ENCODE measurements at regions not wholly inside any gene's neighbourhood (a gene's known extent, or its start where the extent isn't known, plus 50 kb on each side); places are given as distances from the start of the nearest gene placed in this dataset.

DNA sequence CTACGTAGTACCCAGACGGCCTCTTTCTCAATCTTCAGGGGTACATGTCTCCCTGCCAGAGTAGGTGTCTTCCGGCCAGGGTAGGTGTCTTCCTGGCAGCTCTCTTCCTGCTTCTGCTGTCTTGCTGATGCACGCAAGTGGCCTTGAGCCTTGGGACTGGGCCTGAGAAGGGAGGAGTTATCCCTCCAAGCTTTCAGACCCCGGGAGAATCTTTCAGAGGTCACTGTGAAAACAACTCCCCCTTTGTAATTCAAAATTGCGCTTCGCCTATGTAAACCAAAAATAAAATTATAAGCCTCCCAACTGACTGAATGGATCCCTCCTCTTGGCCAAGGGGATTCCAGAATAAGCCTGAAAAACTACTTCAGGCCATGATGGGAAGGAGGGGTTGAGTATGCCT, 87.3 kb upstream of the NUDT4 start:
- no peaks in the 10 kb centered on the region for H3K36me3 Mint-ChIP-seq (ENCODE audit: low read depth)
- POLR2A ChIA-PET, result no interaction called here
- DNase-seq, result no peak
- no peaks in the 10 kb centered on the region for H3K9me3 Mint-ChIP-seq
- no peaks in the 10 kb centered on the region for H3K4me1 Mint-ChIP-seq
- CTCF ChIA-PET, result no interaction called here
- no peaks in the 10 kb centered on the region for H3K27me3 Mint-ChIP-seq
- H3K27ac Mint-ChIP-seq, result no peak overlapping the region
- no peak overlapping the region for H3K4me3 Mint-ChIP-seq

DNA sequence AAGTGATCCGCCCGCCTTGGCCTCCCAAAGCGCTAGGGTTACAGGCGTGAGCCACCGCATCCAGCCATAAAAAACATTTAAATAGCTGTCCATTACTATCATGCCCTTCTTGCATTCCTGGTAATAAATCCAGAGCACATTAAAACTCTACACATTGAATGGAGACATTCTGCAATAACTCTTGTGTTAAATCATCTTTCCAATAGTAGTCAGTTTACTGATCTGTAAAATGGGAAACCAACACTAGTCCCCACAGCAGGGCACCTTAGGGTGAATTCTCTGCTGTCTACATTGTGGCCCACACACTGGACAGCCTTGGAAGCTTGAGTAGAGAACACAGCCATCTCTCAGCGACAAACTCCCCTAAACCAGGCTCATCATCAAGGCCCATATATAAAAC, 85.5 kb upstream of the NUDT4 start:
- Mint-ChIP-seq H3K27ac (no peak overlapping the region), H3K9me3 (no peaks in the 10 kb centered on the region), H3K4me3 (no peak overlapping the region), H3K27me3 (no peaks in the 10 kb centered on the region), H3K36me3 (ENCODE audit: low read depth) (no peaks in the 10 kb centered on the region), H3K4me1 (peaks cover 4% of the 10 kb centered on the region)
- ChIA-PET CTCF (no interaction called here), POLR2A (interaction anchor here (0.6 kb wide), 1 partner anchor 57 kb away, joined by 3 read pairs; no protein-coding TSS in a partner anchor)
- DNase-seq, result no peak

DNA sequence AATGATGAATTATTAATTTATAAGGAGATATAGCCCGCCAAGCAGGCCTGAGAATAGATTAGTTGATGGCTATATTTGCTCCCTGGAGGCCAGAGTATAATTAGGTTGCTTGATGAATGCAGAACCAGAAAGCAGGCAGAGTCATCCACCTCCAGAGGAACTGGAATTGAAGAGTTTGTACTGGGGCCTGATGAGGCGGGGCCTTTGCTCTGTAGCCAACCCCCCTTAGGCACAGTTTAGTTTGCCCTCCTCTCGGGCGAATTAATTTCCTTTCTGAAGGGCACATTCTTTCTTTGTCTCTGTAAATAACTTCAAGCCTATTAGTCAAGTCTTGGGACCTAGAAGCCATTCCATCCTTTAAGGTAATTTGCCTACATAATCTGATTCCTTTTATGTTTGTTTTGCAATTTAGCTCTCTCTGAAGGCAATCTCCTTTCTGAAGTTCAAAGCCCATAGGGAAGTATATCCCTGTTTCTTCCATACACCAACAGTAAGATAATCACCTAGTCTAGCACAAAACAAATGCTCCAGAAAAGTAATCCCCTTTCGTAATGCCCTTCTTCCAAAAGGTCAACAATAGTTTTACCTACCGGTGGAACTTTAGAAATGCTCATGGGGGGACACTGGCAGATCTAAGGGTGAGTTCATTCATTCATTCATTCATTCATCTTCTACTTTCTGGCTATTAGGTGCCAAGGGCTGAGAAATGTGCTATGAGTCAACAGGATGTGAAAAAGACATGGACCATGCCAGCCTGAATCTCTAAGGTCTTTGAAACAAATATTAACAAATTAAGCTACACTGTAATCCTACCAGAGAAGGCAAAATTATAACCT, 84.8 kb upstream of the NUDT4 start:
- DNase-seq, result no peak
- Mint-ChIP-seq H3K9me3 (no peaks in the 10 kb centered on the region), H3K4me1 (peaks cover 4% of the 10 kb centered on the region), H3K36me3 (ENCODE audit: low read depth) (no peaks in the 10 kb centered on the region), H3K4me3 (no peak overlapping the region), H3K27ac (no peak overlapping the region), H3K27me3 (no peaks in the 10 kb centered on the region)
- CTCF ChIA-PET, result no interaction called here
- POLR2A ChIA-PET, result interaction anchor here (0.6 kb wide), 1 partner anchor 56 kb away, joined by 3 read pairs; no protein-coding TSS in a partner anchor

DNA sequence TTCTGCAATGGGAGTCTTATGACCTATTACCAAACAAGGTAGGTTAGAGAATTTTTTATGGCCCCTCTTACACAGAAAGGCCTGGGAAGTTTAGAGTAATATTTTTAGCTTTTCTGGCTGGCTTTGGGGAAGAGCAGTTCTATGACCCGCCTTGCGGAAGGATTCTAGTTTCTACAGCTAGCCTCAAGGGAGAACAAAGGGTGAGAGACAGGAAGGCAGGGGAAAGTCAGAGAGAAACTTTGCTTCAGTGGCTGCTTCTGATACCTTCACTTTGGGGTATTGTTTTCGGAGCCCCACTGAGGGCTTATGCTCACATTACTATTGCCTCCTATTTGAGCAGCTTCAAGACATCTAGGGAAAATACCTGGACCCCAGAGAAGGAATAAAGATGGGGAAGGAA, 80.7 kb upstream of the NUDT4 start:
- Mint-ChIP-seq H3K9me3 (no peaks in the 10 kb centered on the region), H3K27me3 (no peaks in the 10 kb centered on the region), H3K27ac (no peak overlapping the region), H3K4me3 (no peak overlapping the region), H3K36me3 (ENCODE audit: low read depth) (no peaks in the 10 kb centered on the region), H3K4me1 (peaks cover 4% of the 10 kb centered on the region)
- ChIA-PET POLR2A (no interaction called here), CTCF (interaction anchor here (0.6 to 1.1 kb wide), 3 partner anchors 20 to 311 kb away, joined by 3 to 5 read pairs (median 3); no protein-coding TSS in a partner anchor)
- no peak for DNase-seq

DNA sequence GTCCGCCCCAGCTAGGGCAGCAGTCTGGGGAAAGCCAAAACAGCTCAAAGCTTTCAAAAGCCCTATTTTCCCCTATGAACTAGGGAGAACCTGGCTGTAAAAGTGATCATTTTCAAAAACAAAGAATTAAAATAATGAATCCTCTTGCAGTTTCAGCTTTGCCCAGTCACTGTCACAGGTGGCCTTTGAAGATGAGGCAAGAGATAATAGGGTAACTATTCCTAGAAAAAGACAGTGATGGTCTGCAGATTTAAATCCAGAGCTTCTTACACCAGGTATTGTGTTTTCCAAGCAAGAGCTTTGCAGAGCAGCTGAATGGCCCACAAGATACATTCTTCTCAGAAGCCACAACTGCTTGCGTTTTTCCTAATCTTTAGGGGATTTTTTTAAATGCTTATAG, 80.2 kb upstream of the NUDT4 start:
- Mint-ChIP-seq H3K9me3 (no peaks in the 10 kb centered on the region), H3K4me1 (peaks cover 4% of the 10 kb centered on the region), H3K27me3 (no peaks in the 10 kb centered on the region), H3K27ac (no peak overlapping the region), H3K36me3 (ENCODE audit: low read depth) (no peaks in the 10 kb centered on the region), H3K4me3 (no peak overlapping the region)
- POLR2A ChIA-PET, result no interaction called here
- CTCF ChIA-PET, result interaction anchor here (0.6 to 1.1 kb wide), 2 partner anchors 20 to 312 kb away, joined by 3 to 5 read pairs; no protein-coding TSS in a partner anchor
- no peak for DNase-seq

DNA sequence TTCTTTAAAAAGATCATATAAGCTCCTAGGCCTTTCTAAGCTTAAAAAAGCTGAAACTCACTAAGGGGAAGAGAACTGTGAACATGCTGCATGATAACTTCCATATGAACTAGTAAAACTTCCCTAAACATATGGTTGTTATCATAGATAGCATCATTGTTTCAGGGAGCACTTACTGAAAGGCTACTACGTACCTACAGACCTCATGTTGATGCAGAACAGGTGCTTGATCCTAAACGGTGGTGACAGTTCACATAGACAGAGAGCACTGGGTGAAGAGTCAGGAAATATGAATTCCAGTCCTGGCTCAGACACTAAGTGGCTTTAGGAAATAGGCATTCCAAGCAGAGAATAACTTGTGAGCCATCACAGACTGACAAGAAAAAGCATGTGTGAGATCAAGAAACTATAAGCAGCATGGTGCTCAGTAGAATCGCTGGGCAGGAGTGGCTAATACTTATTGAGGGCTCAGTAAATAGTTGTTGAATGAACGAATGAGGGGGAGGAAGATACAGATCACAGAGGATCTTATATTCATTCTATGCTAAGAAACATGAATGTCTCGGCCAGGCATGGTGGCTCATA, 78.4 kb upstream of the NUDT4 start:
- no peak overlapping the region for H3K27ac Mint-ChIP-seq
- peaks cover 7% of the 10 kb centered on the region for H3K4me1 Mint-ChIP-seq
- DNase-seq, result no peak
- POLR2A ChIA-PET, result no interaction called here
- no peaks in the 10 kb centered on the region for H3K27me3 Mint-ChIP-seq
- CTCF ChIA-PET, result no interaction called here
- no peaks in the 10 kb centered on the region for H3K9me3 Mint-ChIP-seq
- H3K36me3 Mint-ChIP-seq (ENCODE audit: low read depth), result no peaks in the 10 kb centered on the region
- no peak overlapping the region for H3K4me3 Mint-ChIP-seq

DNA sequence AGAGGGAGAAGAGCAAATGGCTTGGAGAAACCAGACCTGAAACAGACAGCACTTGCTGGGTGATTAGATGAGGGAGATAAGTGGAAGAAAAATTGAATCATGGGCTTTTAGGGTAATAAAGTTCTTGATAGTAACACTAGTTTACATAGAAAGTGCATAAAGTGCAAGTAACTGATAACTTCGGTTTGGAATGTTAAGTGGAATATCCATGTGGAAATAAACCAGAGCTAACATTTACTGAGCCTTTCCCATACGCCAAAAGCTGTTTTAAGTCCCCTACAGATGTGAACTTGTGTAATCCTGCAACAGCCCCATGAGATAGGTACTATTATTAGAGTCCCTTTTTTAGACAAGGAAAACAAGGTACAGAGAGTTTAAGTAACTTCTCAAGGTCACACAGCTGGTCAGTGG, 77.1 kb upstream of the NUDT4 start:
- peaks cover 3% of the 10 kb centered on the region for H3K27me3 Mint-ChIP-seq
- H3K4me1 Mint-ChIP-seq, result peaks cover 7% of the 10 kb centered on the region
- no peak overlapping the region for H3K4me3 Mint-ChIP-seq
- ChIA-PET CTCF (interaction anchor here (0.5 kb wide), 1 partner anchor 370 kb away, joined by 3 read pairs; no protein-coding TSS in a partner anchor), POLR2A (no interaction called here)
- no peak overlapping the region for H3K27ac Mint-ChIP-seq
- no peaks in the 10 kb centered on the region for H3K36me3 Mint-ChIP-seq (ENCODE audit: low read depth)
- no peaks in the 10 kb centered on the region for H3K9me3 Mint-ChIP-seq
- DNase-seq, result no peak

DNA sequence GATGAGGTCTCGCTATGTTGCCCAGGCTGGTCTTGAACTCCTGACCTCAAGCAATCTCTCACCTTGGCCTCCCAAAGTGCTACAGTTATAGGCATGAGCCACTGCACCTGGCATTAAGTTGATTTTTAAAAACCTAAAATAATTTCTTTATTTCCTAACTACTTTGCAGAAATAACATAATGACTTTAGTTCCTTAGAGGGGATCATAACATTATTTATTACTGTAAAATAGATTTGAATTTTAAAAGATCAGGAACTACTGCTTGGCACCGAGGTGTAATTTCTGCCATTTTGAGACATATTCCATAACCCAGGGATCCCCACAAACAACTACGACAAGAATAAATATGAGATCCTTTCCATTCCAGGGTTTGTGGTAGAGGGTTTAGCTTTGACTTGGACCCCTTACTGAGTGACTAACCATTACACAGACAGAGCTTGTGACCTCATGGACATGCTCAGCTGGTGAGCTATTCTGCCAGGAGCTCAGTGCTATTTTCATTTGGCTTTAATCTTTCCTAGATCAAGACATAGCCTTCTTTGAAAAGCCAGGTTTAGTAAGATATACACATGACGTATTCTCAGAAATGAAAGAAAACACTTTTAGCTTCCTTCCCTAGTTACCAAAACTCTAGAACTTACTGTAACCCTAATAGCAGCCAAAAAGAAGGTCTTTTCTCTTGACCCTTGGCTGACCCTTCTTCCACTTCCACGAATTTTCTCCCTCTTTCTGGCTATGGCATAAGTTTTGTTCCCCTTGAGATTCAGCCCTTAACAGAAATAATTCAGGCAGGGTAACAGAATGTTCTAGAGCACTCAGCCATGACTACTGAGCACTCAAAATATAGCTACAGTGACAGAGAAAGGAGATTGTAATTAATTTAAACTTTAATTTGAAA, 75.1 kb upstream of the NUDT4 start:
- H3K4me3 Mint-ChIP-seq, result no peak overlapping the region
- peaks cover 7% of the 10 kb centered on the region for H3K27me3 Mint-ChIP-seq
- no peak for DNase-seq
- CTCF ChIA-PET, result no interaction called here
- POLR2A ChIA-PET, result no interaction called here
- H3K9me3 Mint-ChIP-seq, result peaks cover 5% of the 10 kb centered on the region
- H3K4me1 Mint-ChIP-seq, result peaks cover 2% of the 10 kb centered on the region
- no peak overlapping the region for H3K27ac Mint-ChIP-seq
- no peaks in the 10 kb centered on the region for H3K36me3 Mint-ChIP-seq (ENCODE audit: low read depth)

DNA sequence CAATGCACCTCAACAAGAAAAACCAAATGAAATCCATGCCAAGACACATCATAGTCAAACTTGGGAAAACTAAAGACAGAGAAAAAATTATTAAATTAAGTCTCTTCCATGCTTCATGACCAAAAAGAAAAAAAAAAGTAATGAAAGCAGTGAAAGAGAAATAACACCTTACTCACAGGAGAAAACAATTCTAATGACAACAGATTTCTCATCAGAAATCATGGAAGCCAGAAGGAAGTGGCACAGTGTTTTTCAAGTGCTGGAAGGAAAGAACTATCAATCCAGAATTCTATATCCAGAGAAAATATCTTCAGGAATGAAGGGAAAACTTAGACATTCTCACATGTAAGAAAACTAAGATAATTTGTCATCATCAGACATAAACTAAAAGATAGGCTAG, 71.1 kb upstream of the NUDT4 start:
- Mint-ChIP-seq H3K4me1 (peaks cover 2% of the 10 kb centered on the region), H3K27me3 (peaks cover 7% of the 10 kb centered on the region), H3K9me3 (peaks cover 5% of the 10 kb centered on the region), H3K36me3 (ENCODE audit: low read depth) (no peaks in the 10 kb centered on the region), H3K27ac (no peak overlapping the region), H3K4me3 (no peak overlapping the region)
- CTCF ChIA-PET, result interaction anchor here (1.1 kb wide), 1 partner anchor 35 kb away, joined by 3 read pairs; no protein-coding TSS in a partner anchor
- DNase-seq, result no peak
- POLR2A ChIA-PET, result no interaction called here

DNA sequence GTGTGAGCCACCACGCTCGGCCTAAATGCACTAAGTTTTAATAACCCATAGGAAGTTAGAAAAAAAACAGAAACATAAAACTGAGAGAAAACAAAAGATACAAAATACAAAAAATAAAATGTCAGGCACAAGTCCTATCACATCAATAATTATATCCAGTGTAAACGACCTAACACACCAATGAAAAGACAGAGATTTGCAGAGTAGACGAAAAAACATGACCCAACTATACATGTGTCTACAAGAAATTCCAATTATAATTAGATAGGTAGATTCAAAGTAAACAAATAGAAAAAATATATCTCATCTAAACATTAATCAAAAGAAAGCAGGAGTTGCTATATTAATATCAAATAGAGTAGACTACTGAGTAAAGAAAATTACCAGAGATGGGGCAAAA, 69.4 kb upstream of the NUDT4 start:
- no peak overlapping the region for H3K27ac Mint-ChIP-seq
- H3K4me3 Mint-ChIP-seq, result no peak overlapping the region
- POLR2A ChIA-PET, result no interaction called here
- DNase-seq, result no peak
- H3K36me3 Mint-ChIP-seq (ENCODE audit: low read depth), result no peaks in the 10 kb centered on the region
- peaks cover 5% of the 10 kb centered on the region for H3K9me3 Mint-ChIP-seq
- CTCF ChIA-PET, result no interaction called here
- peaks cover 7% of the 10 kb centered on the region for H3K27me3 Mint-ChIP-seq
- H3K4me1 Mint-ChIP-seq, result no peaks in the 10 kb centered on the region

DNA sequence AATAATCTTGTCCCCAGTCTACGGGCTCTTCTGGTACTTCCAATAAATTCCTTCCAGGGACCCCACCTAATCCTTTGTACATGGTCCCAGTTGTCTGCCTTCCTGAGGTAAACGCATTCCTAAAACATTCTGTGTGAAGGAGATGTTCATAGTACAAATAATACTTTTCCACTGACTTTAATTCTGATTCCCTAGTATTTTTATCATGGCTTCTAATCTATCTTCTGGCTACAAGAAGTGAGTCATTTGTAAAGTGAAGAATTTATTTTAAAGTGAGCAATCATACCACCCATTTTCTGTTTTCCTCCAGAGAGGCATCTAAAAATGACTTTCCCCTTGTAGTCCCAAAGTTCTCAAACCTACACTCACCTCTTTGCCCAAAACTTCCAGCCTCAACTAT, 65.9 kb upstream of the NUDT4 start:
- Mint-ChIP-seq H3K4me1 (no peaks in the 10 kb centered on the region), H3K27me3 (no peaks in the 10 kb centered on the region), H3K36me3 (ENCODE audit: low read depth) (no peaks in the 10 kb centered on the region), H3K9me3 (no peaks in the 10 kb centered on the region), H3K27ac (no peak overlapping the region), H3K4me3 (no peak overlapping the region)
- ChIA-PET CTCF (no interaction called here), POLR2A (no interaction called here)
- no peak for DNase-seq

DNA sequence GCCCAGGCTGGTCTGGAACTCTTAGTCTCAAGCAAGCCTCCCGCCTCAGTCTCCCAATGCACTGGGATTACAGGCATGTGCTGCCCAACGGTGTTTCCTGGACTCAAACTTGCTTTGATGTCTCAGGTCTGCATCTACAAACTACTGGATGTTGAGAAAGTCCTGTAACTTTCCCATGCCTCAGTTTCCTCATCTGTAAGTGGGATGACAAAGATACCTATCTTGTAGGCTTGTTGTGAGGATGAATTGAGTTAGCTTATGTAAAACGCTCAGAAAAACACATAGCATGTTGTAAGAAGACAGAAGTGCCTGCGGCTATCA, 63.6 kb upstream of the NUDT4 start:
- CTCF ChIA-PET, result no interaction called here
- no peak overlapping the region for H3K4me3 Mint-ChIP-seq
- POLR2A ChIA-PET, result no interaction called here
- DNase-seq, result no peak
- H3K36me3 Mint-ChIP-seq (ENCODE audit: low read depth), result no peaks in the 10 kb centered on the region
- H3K4me1 Mint-ChIP-seq, result peaks cover 3% of the 10 kb centered on the region
- H3K9me3 Mint-ChIP-seq, result no peaks in the 10 kb centered on the region
- H3K27ac Mint-ChIP-seq, result no peak overlapping the region
- no peaks in the 10 kb centered on the region for H3K27me3 Mint-ChIP-seq

DNA sequence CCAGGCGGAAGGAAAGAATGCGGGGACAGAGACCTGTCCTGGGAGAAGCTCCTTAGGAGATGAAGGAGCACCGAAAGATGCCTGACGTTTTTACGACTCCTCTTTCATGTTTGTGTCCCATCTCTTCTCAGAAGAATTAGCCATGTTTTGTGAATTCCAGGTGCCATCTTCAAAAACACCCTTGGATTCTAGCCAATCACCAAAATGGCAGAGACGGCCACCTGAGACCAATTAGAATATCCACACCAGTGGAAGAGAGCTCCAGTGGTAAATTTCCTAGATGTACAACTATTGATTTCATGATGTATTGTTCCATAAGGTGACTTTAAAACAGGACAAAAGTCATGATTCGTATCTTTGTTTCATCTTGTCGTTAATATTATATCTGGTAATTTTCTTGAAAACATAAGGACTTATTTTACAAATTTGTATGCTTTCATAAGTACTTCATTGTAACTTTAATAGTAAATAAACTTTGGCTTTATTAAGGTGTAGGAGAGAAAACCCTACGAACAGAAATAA, 62.3 kb upstream of the NUDT4 start:
- Mint-ChIP-seq H3K27ac (no peak overlapping the region), H3K4me1 (peaks cover 3% of the 10 kb centered on the region), H3K9me3 (no peaks in the 10 kb centered on the region), H3K36me3 (ENCODE audit: low read depth) (no peaks in the 10 kb centered on the region), H3K27me3 (no peaks in the 10 kb centered on the region), H3K4me3 (no peak overlapping the region)
- CTCF ChIA-PET, result no interaction called here
- POLR2A ChIA-PET, result no interaction called here
- DNase-seq, result no peak

Data from activated CD4-positive, alpha-beta T cell treated with anti-CD3 and anti-CD28 coated beads, Interleukin-2, amount 10 ng/mL, durations not matched to agents 7 days and 5 days (primary cell).